ENCODE measurements at regions not wholly inside any gene's neighbourhood (a gene's known extent, or its start where the extent isn't known, plus 50 kb on each side); places are given as distances from the start of the nearest gene placed in this dataset.

GRCh38 chr12:74456431-74456830 lies 81.2 kb upstream of the ATXN7L3B start:
- no peak for TF ChIP-seq CTCF (IDR thresholded peaks at IDR 0.05)
- TF ChIP-seq POLR2A (IDR thresholded peaks at IDR 0.05), result no peak
